SK-N-SH treated with all-trans-retinoic acid at 6 μM for 48 hours (cell line): ENCODE measurements at regions not wholly inside any gene's neighbourhood (a gene's known extent, or its start where the extent isn't known, plus 50 kb on each side); places are given as distances from the start of the nearest gene placed in this dataset.
A peak's percentile ranks its signal among the peaks of the same experiment; 100 is the strongest.

Experiments used
- ATAC-seq: fragments of 200-7000 bp; cut with Tn5 transposase; 3 replicates; pipeline ENCODE4 v1.9.1; 2020; ENCODE audit warnings: mild to moderate bottlenecking, moderate library complexity
- CREB5 ChIP-seq: fragments of 250-450 bp; sonication (Bioruptor Pico); IDR thresholded peaks from 2 replicates; pipeline ENCODE4 v1.5.1; 2020; ENCODE audit warnings: low read depth, mild to moderate bottlenecking, moderate library complexity
- CSRNP3 ChIP-seq: fragments of 250-450 bp; sonication (Bioruptor Pico); IDR thresholded peaks from 2 replicates; pipeline ENCODE4 v1.5.1; 2021; ENCODE audit warnings: mild to moderate bottlenecking, moderate library complexity
- ESRRG ChIP-seq: fragments of 250-450 bp; sonication (Bioruptor Pico); IDR thresholded peaks from 2 replicates; pipeline ENCODE4 v1.6.1; 2021; ENCODE audit warnings: mild to moderate bottlenecking
- GLIS3 ChIP-seq: fragments of 250-450 bp; sonication (Bioruptor Pico); IDR thresholded peaks from 2 replicates; pipeline ENCODE4 v1.5.0; 2020; ENCODE audit warnings: mild to moderate bottlenecking, moderate library complexity
- ISL1 ChIP-seq: fragments of 250-450 bp; sonication (Bioruptor Pico); IDR thresholded peaks from 2 replicates; pipeline ENCODE4 v2.1.2; 2022; ENCODE audit warnings: mild to moderate bottlenecking, moderate library complexity
- RARB ChIP-seq: fragments of 250-450 bp; sonication (Bioruptor Pico); IDR thresholded peaks from 2 replicates; pipeline ENCODE4 v1.8.0; 2021; ENCODE audit warnings: mild to moderate bottlenecking, moderate library complexity
- SNAI2 ChIP-seq: fragments of 250-450 bp; sonication (Bioruptor Pico); IDR thresholded peaks from 2 replicates; pipeline ENCODE4 v1.5.0; 2020; ENCODE audit warnings: mild to moderate bottlenecking, moderate library complexity
- TOX ChIP-seq: fragments of 250-450 bp; sonication (Bioruptor Pico); IDR thresholded peaks from 2 replicates; pipeline ENCODE4 v1.8.0; 2021; ENCODE audit warnings: mild to moderate bottlenecking, moderate library complexity, borderline replicate concordance
- TSHZ2 ChIP-seq: fragments of 250-450 bp; sonication (Bioruptor Pico); IDR thresholded peaks from 2 replicates; pipeline ENCODE4 v1.5.0; 2020; ENCODE audit warnings: mild to moderate bottlenecking, moderate library complexity
- ZC3H10 ChIP-seq: fragments of 250-450 bp; sonication (Bioruptor Pico); IDR thresholded peaks from 2 replicates; pipeline ENCODE4 v1.5.1; 2021; ENCODE audit warnings: mild to moderate bottlenecking, moderate library complexity
- ZFP30 ChIP-seq: fragments of 450-650 bp; formaldehyde crosslinking; IDR thresholded peaks from 2 replicates; pipeline ENCODE4 v1.5.0; 2022; ENCODE audit warnings: mild to moderate bottlenecking, moderate library complexity
- ZNF565 ChIP-seq: fragments of 450-650 bp; formaldehyde crosslinking; conservative IDR thresholded peaks from 2 replicates; pipeline ENCODE4 v1.5.0; 2020; ENCODE audit warnings: low read depth, mild to moderate bottlenecking, moderate library complexity
- ZNF70 ChIP-seq: fragments of 450-650 bp; formaldehyde crosslinking; IDR thresholded peaks from 2 replicates; pipeline ENCODE4 v1.5.0; 2020; ENCODE audit warnings: mild to moderate bottlenecking, moderate library complexity
- ZNF8 ChIP-seq: fragments of 450-650 bp; formaldehyde crosslinking; IDR thresholded peaks from 2 replicates; pipeline ENCODE4 v1.5.0; 2020; ENCODE audit warnings: mild to moderate bottlenecking, moderate library complexity
- TF ChIP-seq, protein P1 (sequence below): fragments of 250-450 bp; sonication (Bioruptor Pico); IDR thresholded peaks from 2 replicates; pipeline ENCODE4 v1.8.0; 2020; ENCODE audit warnings: mild to moderate bottlenecking, moderate library complexity, borderline replicate concordance

- TF ChIP-seq CREB5 (CRISPR knock-in tag): no peak
- TF ChIP-seq ZNF70 (CRISPR knock-in tag): no peak
- TF ChIP-seq ZFP30: no peak
- TF ChIP-seq ZC3H10: no peak
- TF ChIP-seq ZNF8: no peak
- no peak for TF ChIP-seq TSHZ2 (CRISPR knock-in tag)
- TF ChIP-seq ZNF565 (CRISPR knock-in tag): no peak
- TF ChIP-seq SNAI2 (CRISPR knock-in tag): no peak
- no peak for TF ChIP-seq ISL1 (CRISPR knock-in tag)
- no peak for TF ChIP-seq ESRRG (CRISPR knock-in tag)
- ATAC-seq: no peak
These were observed 76.6 kb downstream of the MCFD2 start for GRCh38 chr2:46839045-46839444.

- no peak for TF ChIP-seq ZFP30
- no peak for TF ChIP-seq ZC3H10
- no peak for TF ChIP-seq ZNF70 (CRISPR knock-in tag)
- no peak for TF ChIP-seq TSHZ2 (CRISPR knock-in tag)
- ATAC-seq: no peak
These were observed 77.9 kb downstream of the MCFD2 start for GRCh38 chr2:46837704-46838103.

- no peak for TF ChIP-seq ESRRG (CRISPR knock-in tag)
- TF ChIP-seq TOX: no peak
- TF ChIP-seq CSRNP3 (CRISPR knock-in tag): no peak
- TF ChIP-seq, protein P1, sequence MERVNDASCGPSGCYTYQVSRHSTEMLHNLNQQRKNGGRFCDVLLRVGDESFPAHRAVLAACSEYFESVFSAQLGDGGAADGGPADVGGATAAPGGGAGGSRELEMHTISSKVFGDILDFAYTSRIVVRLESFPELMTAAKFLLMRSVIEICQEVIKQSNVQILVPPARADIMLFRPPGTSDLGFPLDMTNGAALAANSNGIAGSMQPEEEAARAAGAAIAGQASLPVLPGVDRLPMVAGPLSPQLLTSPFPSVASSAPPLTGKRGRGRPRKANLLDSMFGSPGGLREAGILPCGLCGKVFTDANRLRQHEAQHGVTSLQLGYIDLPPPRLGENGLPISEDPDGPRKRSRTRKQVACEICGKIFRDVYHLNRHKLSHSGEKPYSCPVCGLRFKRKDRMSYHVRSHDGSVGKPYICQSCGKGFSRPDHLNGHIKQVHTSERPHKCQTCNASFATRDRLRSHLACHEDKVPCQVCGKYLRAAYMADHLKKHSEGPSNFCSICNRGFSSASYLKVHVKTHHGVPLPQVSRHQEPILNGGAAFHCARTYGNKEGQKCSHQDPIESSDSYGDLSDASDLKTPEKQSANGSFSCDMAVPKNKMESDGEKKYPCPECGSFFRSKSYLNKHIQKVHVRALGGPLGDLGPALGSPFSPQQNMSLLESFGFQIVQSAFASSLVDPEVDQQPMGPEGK (CRISPR knock-in tag): no peak
- TF ChIP-seq ZNF565 (CRISPR knock-in tag): no peak
- no peak for TF ChIP-seq ZC3H10
- no peak for ATAC-seq
These were observed 78.5 kb downstream of the MCFD2 start for GRCh38 chr2:46837112-46837454.

GRCh38 chr2:46836295-46837111 is 79.1 kb downstream of the MCFD2 start:
- ATAC-seq: peak; percentile 85
- TF ChIP-seq RARB: no peak
- no peak for TF ChIP-seq ZNF8
- TF ChIP-seq ZFP30: no peak
- no peak for TF ChIP-seq CSRNP3 (CRISPR knock-in tag)
- no peak for TF ChIP-seq GLIS3 (CRISPR knock-in tag)
- no peak for TF ChIP-seq SNAI2 (CRISPR knock-in tag)
- TF ChIP-seq ZC3H10: no peak
